ENCODE measurements at regions not wholly inside any gene's neighbourhood (a gene's known extent, or its start where the extent isn't known, plus 50 kb on each side); places are given as distances from the start of the nearest gene placed in this dataset.

GRCh38 chr2:217167531-217167930, 307.7 kb upstream of the TNP1 start:
- no peak overlapping the region for H3K4me3 ChIP-seq
- DNase-seq: no peak
- TF ChIP-seq, protein P1, sequence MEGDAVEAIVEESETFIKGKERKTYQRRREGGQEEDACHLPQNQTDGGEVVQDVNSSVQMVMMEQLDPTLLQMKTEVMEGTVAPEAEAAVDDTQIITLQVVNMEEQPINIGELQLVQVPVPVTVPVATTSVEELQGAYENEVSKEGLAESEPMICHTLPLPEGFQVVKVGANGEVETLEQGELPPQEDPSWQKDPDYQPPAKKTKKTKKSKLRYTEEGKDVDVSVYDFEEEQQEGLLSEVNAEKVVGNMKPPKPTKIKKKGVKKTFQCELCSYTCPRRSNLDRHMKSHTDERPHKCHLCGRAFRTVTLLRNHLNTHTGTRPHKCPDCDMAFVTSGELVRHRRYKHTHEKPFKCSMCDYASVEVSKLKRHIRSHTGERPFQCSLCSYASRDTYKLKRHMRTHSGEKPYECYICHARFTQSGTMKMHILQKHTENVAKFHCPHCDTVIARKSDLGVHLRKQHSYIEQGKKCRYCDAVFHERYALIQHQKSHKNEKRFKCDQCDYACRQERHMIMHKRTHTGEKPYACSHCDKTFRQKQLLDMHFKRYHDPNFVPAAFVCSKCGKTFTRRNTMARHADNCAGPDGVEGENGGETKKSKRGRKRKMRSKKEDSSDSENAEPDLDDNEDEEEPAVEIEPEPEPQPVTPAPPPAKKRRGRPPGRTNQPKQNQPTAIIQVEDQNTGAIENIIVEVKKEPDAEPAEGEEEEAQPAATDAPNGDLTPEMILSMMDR (IDR thresholded peaks at IDR 0.05): no peak
- H3K4me1 ChIP-seq: peaks cover 0 to 11% (median 0%) of the 10 kb centered on the region in 9 donors
- H3K27me3 ChIP-seq: peaks cover 0 to 78% (median 0%) of the 10 kb centered on the region in 7 donors
- no peak for ATAC-seq
- intact Hi-C loops (cut with DNase I): loop anchor here in 9 of 10 donors (5.0 to 10.0 kb wide), 7 partner anchors 173 to 547 kb away; partner anchors contain the start of gene IGFBP5 (in 6 of the 9)
- no peak overlapping the region for H3K27ac ChIP-seq
- peaks cover 0 to 6% (median 0%) of the 10 kb centered on the region in 11 donors for H3K9me3 ChIP-seq
- H3K36me3 ChIP-seq: no peaks in the 10 kb centered on the region

DNA sequence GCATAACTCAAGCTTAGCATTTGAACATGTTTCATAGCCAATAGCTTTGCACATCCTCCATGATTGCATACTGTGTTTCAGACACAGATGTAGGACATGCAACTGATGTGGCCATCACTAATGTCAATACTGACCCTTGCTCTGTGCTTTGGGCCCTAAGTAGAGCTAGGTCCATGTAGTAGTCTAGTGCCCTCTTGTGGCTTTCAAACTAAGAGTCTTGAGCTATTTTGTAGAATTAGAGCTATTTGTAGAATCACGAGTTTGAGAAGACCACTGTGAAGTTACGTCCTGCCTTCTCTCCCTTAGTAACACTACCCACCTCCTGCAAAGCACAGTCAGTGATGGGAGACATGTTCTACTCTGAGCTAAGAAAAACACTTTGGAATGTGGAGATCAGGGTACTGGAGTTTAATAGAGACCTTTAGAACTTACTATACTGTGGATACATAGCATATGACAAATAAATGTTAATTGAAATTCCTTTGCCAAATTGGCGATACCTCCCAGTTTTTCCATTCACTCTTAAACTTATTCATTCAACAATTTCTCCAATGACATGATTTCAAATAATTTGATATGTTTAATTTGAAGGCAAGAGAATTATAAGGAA, 306.5 kb upstream of the TNP1 start:
- intact Hi-C loops (cut with DNase I): loop anchor here in 9 of 10 donors (5.0 to 10.0 kb wide), 7 partner anchors 172 to 548 kb away; partner anchors contain the start of gene IGFBP5 (in 6 of the 9)
- H3K4me3 ChIP-seq: no peak overlapping the region
- H3K36me3 ChIP-seq: no peaks in the 10 kb centered on the region
- TF ChIP-seq, protein P1 (IDR thresholded peaks at IDR 0.05): peak; percentile 42 to 78 (median 64)
- H3K4me1 ChIP-seq: peaks cover 0 to 23% (median 5%) of the 10 kb centered on the region in 9 donors
- ATAC-seq (peak; percentile 43 to 83 (median 69)), DNase-seq (peak in 1 of 2 donors; percentile 41)
- peaks cover 0 to 6% (median 0%) of the 10 kb centered on the region in 11 donors for H3K9me3 ChIP-seq
- H3K27me3 ChIP-seq: peaks cover 0 to 74% (median 0%) of the 10 kb centered on the region in 7 donors
- no peak overlapping the region for H3K27ac ChIP-seq
- WGBS, 2 donors: 60 to 64% methylated on average over 3 of the region's 3 CpGs

DNA sequence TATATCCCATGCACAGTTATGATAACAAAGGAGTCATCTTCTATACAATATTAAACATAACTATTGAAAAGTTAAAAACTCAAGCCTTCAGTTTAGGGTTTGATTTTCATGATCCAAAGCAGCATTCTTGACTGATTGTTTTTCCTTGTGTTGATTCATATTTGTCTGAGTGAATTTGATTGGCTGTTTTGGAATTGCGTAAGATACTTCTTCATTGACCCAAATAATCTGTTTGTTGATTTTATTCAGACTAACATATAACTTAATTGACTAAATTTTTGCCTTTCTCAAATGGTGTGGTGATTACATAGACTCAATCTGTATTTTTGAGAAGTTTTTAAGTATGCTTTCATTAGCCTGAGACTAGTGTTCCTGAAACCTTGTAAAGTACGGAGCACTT, 305.7 kb upstream of the TNP1 start:
- no peak overlapping the region for H3K27ac ChIP-seq
- no peaks in the 10 kb centered on the region for H3K36me3 ChIP-seq
- peaks cover 0 to 67% (median 0%) of the 10 kb centered on the region in 7 donors for H3K27me3 ChIP-seq
- H3K4me3 ChIP-seq: no peak overlapping the region
- DNase-seq: no peak
- ATAC-seq: no peak
- TF ChIP-seq, protein P1 (IDR thresholded peaks at IDR 0.05): no peak
- peaks cover 0 to 5% (median 0%) of the 10 kb centered on the region in 11 donors for H3K9me3 ChIP-seq
- H3K4me1 ChIP-seq: peaks cover 0 to 31% (median 9%) of the 10 kb centered on the region in 9 donors
- intact Hi-C loops (cut with DNase I): loop anchor here in 9 of 10 donors (2.0 to 10.0 kb wide), 8 partner anchors 171 to 549 kb away; partner anchors contain the start of gene IGFBP5 (in 6 of the 9)
- 92 to 95% methylated on average over 2 of the region's 2 CpGs for WGBS, 2 donors

- intact Hi-C loops (cut with DNase I): loop anchor here in 8 of 10 donors (2.0 to 10.0 kb wide), 7 partner anchors 169 to 551 kb away; partner anchors contain the start of gene IGFBP5 (in 2 of the 8)
- Histone ChIP-seq H3K4me3 (no peak overlapping the region), H3K27ac (no peak overlapping the region), H3K4me1 (peaks cover 0 to 32% (median 9%) of the 10 kb centered on the region in 9 donors), H3K27me3 (peaks cover 0 to 79% (median 0%) of the 10 kb centered on the region in 7 donors), H3K36me3 (no peaks in the 10 kb centered on the region), H3K9me3 (no peaks in the 10 kb centered on the region)
- TF ChIP-seq, protein P1 (IDR thresholded peaks at IDR 0.05): no peak
- ATAC-seq (no peak), DNase-seq (no peak)
- WGBS, 2 donors: 97 to 99% methylated on average over 4 of the region's 4 CpGs
Measured at GRCh38 chr2:217163987-217164386, 304.1 kb upstream of the TNP1 start.
